ENCODE measurements at regions not wholly inside any gene's neighbourhood (a gene's known extent, or its start where the extent isn't known, plus 50 kb on each side); places are given as distances from the start of the nearest gene placed in this dataset.
"Not testable (repeated sequence)": the region's sequence is repeated elsewhere in the genome, so short reads cannot be mapped to it uniquely, and the experiment has no call there.

GRCh38 chr7:91355695-91356435 is 91.6 kb downstream of the FZD1 start:
- peak; percentile 75 for DNase-seq (ENCODE audit: low read depth, low spot score)

- no peak for DNase-seq (ENCODE audit: low read depth, low spot score)
Measured at GRCh38 chr7:91356915-91357314, 92.7 kb downstream of the FZD1 start.

- no peak for DNase-seq (ENCODE audit: low read depth, low spot score)
Measured at GRCh38 chr7:91357379-91357778, 93.1 kb downstream of the FZD1 start.

GRCh38 chr7:91357901-91358300 is 93.7 kb downstream of the FZD1 start:
- DNase-seq (ENCODE audit: low read depth, low spot score), result no peak

GRCh38 chr7:91358303-91358702 is 94.1 kb downstream of the FZD1 start:
- no peak for DNase-seq (ENCODE audit: low read depth, low spot score)

- DNase-seq (ENCODE audit: low read depth, low spot score), result not testable (repeated sequence)
Measured at GRCh38 chr7:91365097-91365496, 100.9 kb downstream of the FZD1 start.

GRCh38 chr7:91366091-91366490 is 101.9 kb downstream of the FZD1 start:
- no peak for DNase-seq (ENCODE audit: low read depth, low spot score)

- no peak for DNase-seq (ENCODE audit: low read depth, low spot score)
Measured at GRCh38 chr7:91367812-91368578, 103.8 kb downstream of the FZD1 start.

- no peak for DNase-seq (ENCODE audit: low read depth, low spot score)
Measured at GRCh38 chr7:91372323-91372722, 108.1 kb downstream of the FZD1 start.

GRCh38 chr7:91373111-91373800 is 109.0 kb downstream of the FZD1 start:
- no peak for DNase-seq (ENCODE audit: low read depth, low spot score)

- no peak for DNase-seq (ENCODE audit: low read depth, low spot score)
Measured at GRCh38 chr7:91374321-91374989, 110.2 kb downstream of the FZD1 start.

GRCh38 chr7:91375378-91375777 is 111.1 kb downstream of the FZD1 start:
- DNase-seq (ENCODE audit: low read depth, low spot score), result no peak

- DNase-seq (ENCODE audit: low read depth, low spot score), result no peak
Measured at GRCh38 chr7:91378131-91378530, 113.9 kb downstream of the FZD1 start.

- DNase-seq (ENCODE audit: low read depth, low spot score), result no peak
Measured at GRCh38 chr7:91379236-91379635, 115.0 kb downstream of the FZD1 start.

- DNase-seq (ENCODE audit: low read depth, low spot score), result no peak
Measured at GRCh38 chr7:91379991-91380390, 115.8 kb downstream of the FZD1 start.

- DNase-seq (ENCODE audit: low read depth, low spot score), result no peak
Measured at GRCh38 chr7:91383053-91383904, 119.0 kb downstream of the FZD1 start.

- DNase-seq (ENCODE audit: low read depth, low spot score), result no peak
Measured at GRCh38 chr7:91383905-91384274, 119.7 kb downstream of the FZD1 start.

- DNase-seq (ENCODE audit: low read depth, low spot score), result not testable (repeated sequence)
Measured at GRCh38 chr7:91394757-91395156, 130.5 kb downstream of the FZD1 start.

GRCh38 chr7:91395313-91395712 is 131.1 kb downstream of the FZD1 start:
- DNase-seq (ENCODE audit: low read depth, low spot score), result not testable (repeated sequence)

- DNase-seq (ENCODE audit: low read depth, low spot score), result no peak
Measured at GRCh38 chr7:91397096-91397495, 132.9 kb downstream of the FZD1 start.

- no peak for DNase-seq (ENCODE audit: low read depth, low spot score)
Measured at GRCh38 chr7:91397612-91398011, 133.4 kb downstream of the FZD1 start.

Measured in iPS DF 19.7 (cell line).